Smooth muscle cell (in vitro differentiated cells): ENCODE measurements at regions not wholly inside any gene's neighbourhood (a gene's known extent, or its start where the extent isn't known, plus 50 kb on each side); places are given as distances from the start of the nearest gene placed in this dataset. TPM values are rescaled to one million over a fixed set of nuclear protein-coding genes. Genes with fewer than 3 reads are reported as not detected.

Source experiments
- DNase-seq: peaks from one replicate; lab custom pipeline; 2025; ENCODE audit not compliant: unreplicated experiment; lab: John Stamatoyannopoulos, UW
- H2AFZ ChIP-seq: fragments of 200-600 bp; sonication (generic); 2 replicates; pipeline ENCODE4 v1.6.0; 2016; ENCODE audit warnings: antibody characterized with exemption, low read depth, mild to moderate bottlenecking
- H3F3A ChIP-seq: fragments of 200-600 bp; sonication (generic); 2 replicates; pipeline ENCODE4 v1.6.0; 2017; ENCODE audit warnings: antibody characterized with exemption, low read depth
- H3K27ac ChIP-seq: fragments of 200-600 bp; sonication (generic); 2 replicates; pipeline ENCODE4 v1.5.1; 2016; ENCODE audit warnings: low read depth, mild to moderate bottlenecking
- H3K27me3 ChIP-seq: fragments of 200-600 bp; sonication (generic); 2 replicates; pipeline ENCODE4 v1.6.1; 2016; ENCODE audit warnings: low read depth, mild to moderate bottlenecking
- H3K36me3 ChIP-seq: fragments of 200-600 bp; sonication (generic); 2 replicates; pipeline ENCODE4 v1.5.1; 2016; ENCODE audit warnings: low read depth
- H3K4me1 ChIP-seq: fragments of 200-600 bp; sonication (generic); 2 replicates; pipeline ENCODE4 v1.5.1; 2016; ENCODE audit warnings: low read depth
- H3K4me2 ChIP-seq: fragments of 200-600 bp; sonication (generic); 2 replicates; pipeline ENCODE4 v1.6.0; 2016; ENCODE audit warnings: mild to moderate bottlenecking
- H3K4me3 ChIP-seq: fragments of 200-600 bp; sonication (generic); 2 replicates; pipeline ENCODE4 v1.5.1; 2016; ENCODE audit warnings: mild to moderate bottlenecking
- H3K79me2 ChIP-seq: fragments of 200-600 bp; sonication (generic); 2 replicates; pipeline ENCODE4 v1.6.0; 2016; ENCODE audit warnings: low read depth, mild to moderate bottlenecking
- H3K9ac ChIP-seq: fragments of 200-600 bp; sonication (generic); 2 replicates; pipeline ENCODE4 v1.6.0; 2016; ENCODE audit warnings: low read depth
- H3K9me3 ChIP-seq: fragments of 200-600 bp; sonication (generic); replicated peaks from 2 replicates; pipeline ENCODE4 v1.5.1; 2016; ENCODE audit warnings: low read depth
- H4K20me1 ChIP-seq: fragments of 200-600 bp; sonication (generic); 2 replicates; pipeline ENCODE4 v1.6.0; 2016; ENCODE audit warnings: low read depth
- CTCF ChIP-seq: fragments of 200-600 bp; sonication (generic); IDR thresholded peaks from 2 replicates; pipeline ENCODE4 v1.5.1; 2017; ENCODE audit warnings: borderline replicate concordance, mild to moderate bottlenecking, antibody characterized with exemption; ENCODE audit not compliant: insufficient read depth, poor library complexity, severe bottlenecking
- WGBS: methylation state at CpG from one replicate; pipeline ENCODE4 v1.1.7; 2016; ENCODE audit warnings: low lambda C conversion rate; 5-methylcytosine and 5-hydroxymethylcytosine counted together
- small RNA-seq: library from RNA; depleted of rRNA; stranded (forward); fragments of <200 nt; gene quantifications from one replicate; pipeline ENCODE3, GENCODE V24; 2014

DNA sequence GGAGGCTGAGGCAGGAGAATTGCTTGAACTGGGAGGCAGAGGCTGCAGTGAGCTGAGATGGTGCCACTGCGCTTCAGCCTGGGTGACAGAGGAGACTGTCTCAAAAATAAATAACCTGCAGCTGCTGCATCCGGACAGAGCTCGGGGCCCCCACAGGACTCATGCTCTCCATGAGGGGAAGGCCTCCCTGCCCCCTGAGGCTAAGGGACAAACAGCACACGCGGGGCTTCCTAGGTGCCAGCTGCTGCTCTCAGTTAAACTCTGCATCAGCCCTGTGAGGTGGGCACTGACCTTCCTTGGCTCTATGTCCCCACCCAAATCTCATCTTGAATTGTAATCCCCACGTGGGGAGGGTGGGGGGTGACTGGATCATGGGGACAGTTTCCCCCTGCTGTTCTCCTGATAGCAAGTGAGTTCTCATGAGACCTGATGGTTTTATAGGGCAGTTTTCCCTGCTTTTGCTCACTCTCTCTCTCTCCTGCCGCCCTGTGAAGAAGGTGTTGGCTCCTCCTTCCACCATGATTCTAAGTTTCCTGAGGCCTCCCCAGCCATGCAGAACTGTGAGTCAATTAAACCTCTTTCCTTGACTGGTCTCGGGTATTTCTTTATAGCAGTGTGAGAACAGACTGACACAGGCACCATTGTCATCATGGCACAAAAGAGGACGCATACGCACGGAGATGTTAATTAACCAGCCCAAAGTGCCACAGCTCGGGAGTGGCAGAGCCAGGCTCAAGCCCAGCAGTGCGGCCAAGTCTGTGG lies 49.9 kb upstream of the TAF1B start:
- H3F3A ChIP-seq, result no peaks in the 10 kb centered on the region
- H3K27me3 ChIP-seq, result no peaks in the 10 kb centered on the region
- H3K4me3 ChIP-seq, result no peak overlapping the region
- H3K36me3 ChIP-seq, result no peaks in the 10 kb centered on the region
- no peak for TF ChIP-seq CTCF
- H2AFZ ChIP-seq, result no peak overlapping the region
- H3K9ac ChIP-seq, result no peak overlapping the region
- 90% methylated on average over 13 of the region's 13 CpGs for WGBS
- H3K4me1 ChIP-seq, result no peaks in the 10 kb centered on the region
- no peaks in the 10 kb centered on the region for H4K20me1 ChIP-seq
- DNase-seq, result no peak
- no peak overlapping the region for H3K27ac ChIP-seq
- no peak overlapping the region for H3K4me2 ChIP-seq
- H3K9me3 ChIP-seq, result no peaks in the 10 kb centered on the region
- no peaks in the 10 kb centered on the region for H3K79me2 ChIP-seq

Small RNA genes lying in the stretch of these regions (small RNA-seq; reads per million reads assigned to genes)
- gene AC082651.2 (not detected), gene RNU4-73P (not detected)
